WTC11 (cell line): ENCODE measurements at regions not wholly inside any gene's neighbourhood (a gene's known extent, or its start where the extent isn't known, plus 50 kb on each side); places are given as distances from the start of the nearest gene placed in this dataset.

ENCODE experiments used
- ATAC-seq: fragments of 200-7000 bp; cut with Tn5 transposase; 2 replicates; pipeline ENCODE4 v1.10.0; 2021; ENCODE audit warnings: mild to moderate bottlenecking, moderate library complexity
- CTCF ChIA-PET: fragments of 300-600 bp; sonication (Branson Sonifier 250); formaldehyde crosslinking; loops from one replicate; lab custom pipeline; 2021; ENCODE audit warnings: antibody characterized with exemption; lab: Charles Lee
- POLR2A ChIA-PET: fragments of 350-600 bp; sonication (Branson Sonifier 250); formaldehyde crosslinking; loops from one replicate; lab custom pipeline; 2021; ENCODE audit warnings: antibody characterized with exemption; lab: Charles Lee
- DNase-seq: peaks from one replicate; pipeline ENCODE4 v3.0.0; 2021; ENCODE audit warnings: low spot score
- H3K27ac Mint-ChIP-seq: 2 replicates; pipeline ENCODE4 v1.8.0; 2021; ENCODE audit warnings: mixed read lengths
- H3K27me3 Mint-ChIP-seq: 2 replicates; pipeline ENCODE4 v1.8.0; 2021; ENCODE audit warnings: low read depth, mild to moderate bottlenecking, moderate library complexity, mixed read lengths
- H3K36me3 Mint-ChIP-seq: 2 replicates; pipeline ENCODE4 v1.8.0; 2021; ENCODE audit warnings: mixed read lengths
- H3K4me1 Mint-ChIP-seq: 2 replicates; pipeline ENCODE4 v1.8.0; 2022; ENCODE audit warnings: mixed read lengths
- H3K4me3 Mint-ChIP-seq: 2 replicates; pipeline ENCODE4 v1.8.0; 2021; ENCODE audit warnings: mild to moderate bottlenecking, moderate library complexity, mixed read lengths
- H3K9me3 Mint-ChIP-seq: 2 replicates; pipeline ENCODE4 v1.8.0; 2021; ENCODE audit warnings: mixed read lengths
- ARID4B ChIP-seq: sonication (generic); formaldehyde crosslinking; IDR thresholded peaks from 2 replicates; pipeline ENCODE4 v1.8.0; 2023; ENCODE audit warnings: missing genetic modification reagents, mild to moderate bottlenecking, borderline replicate concordance
- CREM ChIP-seq: sonication (generic); formaldehyde crosslinking; IDR thresholded peaks from 2 replicates; pipeline ENCODE4 v1.8.1; 2022; ENCODE audit warnings: mild to moderate bottlenecking, missing genetic modification reagents, moderate library complexity
- E2F4 ChIP-seq: sonication (generic); formaldehyde crosslinking; IDR thresholded peaks from 2 replicates; pipeline ENCODE4 v1.8.1; 2022; ENCODE audit warnings: low read depth, mild to moderate bottlenecking, moderate library complexity, missing genetic modification reagents, borderline replicate concordance
- KAT7 ChIP-seq: sonication (generic); formaldehyde crosslinking; IDR thresholded peaks from 2 replicates; pipeline ENCODE4 v1.8.1; 2023; ENCODE audit warnings: missing genetic modification reagents, mild to moderate bottlenecking, borderline replicate concordance
- MAX ChIP-seq: sonication (generic); formaldehyde crosslinking; IDR thresholded peaks from 2 replicates; pipeline ENCODE4 v1.8.0; 2022; ENCODE audit warnings: mild to moderate bottlenecking, missing genetic modification reagents
- NR2C2 ChIP-seq: sonication (generic); formaldehyde crosslinking; IDR thresholded peaks from 2 replicates; pipeline ENCODE4 v1.8.0; 2022; ENCODE audit warnings: mild to moderate bottlenecking, missing genetic modification reagents
- OVOL2 ChIP-seq: fragments of 250-450 bp; sonication (Bioruptor Pico); IDR thresholded peaks from 2 replicates; pipeline ENCODE4 v1.9.0; 2021; ENCODE audit warnings: mild to moderate bottlenecking, borderline replicate concordance
- ZNF219 ChIP-seq: sonication (generic); formaldehyde crosslinking; IDR thresholded peaks from 2 replicates; pipeline ENCODE4 v1.8.0; 2023; ENCODE audit warnings: missing genetic modification reagents, mild to moderate bottlenecking, borderline replicate concordance
- ZNF232 ChIP-seq: sonication (generic); formaldehyde crosslinking; IDR thresholded peaks from 2 replicates; pipeline ENCODE4 v1.8.0; 2022; ENCODE audit warnings: mild to moderate bottlenecking, missing genetic modification reagents
- ZNF281 ChIP-seq: sonication (generic); formaldehyde crosslinking; IDR thresholded peaks from 2 replicates; pipeline ENCODE4 v1.8.0; 2023; ENCODE audit warnings: mild to moderate bottlenecking, missing genetic modification reagents
- ZNF317 ChIP-seq: sonication (generic); formaldehyde crosslinking; IDR thresholded peaks from 2 replicates; pipeline ENCODE4 v1.8.1; 2023; ENCODE audit warnings: low read depth, mild to moderate bottlenecking, moderate library complexity, missing genetic modification reagents, borderline replicate concordance
- TF ChIP-seq, protein P1 (sequence below): sonication (generic); formaldehyde crosslinking; IDR thresholded peaks from 2 replicates; pipeline ENCODE4 v1.8.0; 2022; ENCODE audit warnings: missing genetic modification reagents
- TF ChIP-seq, protein P2 (sequence below): fragments of 250-450 bp; sonication (Bioruptor Pico); IDR thresholded peaks from 2 replicates; pipeline ENCODE4 v1.9.0; 2021; ENCODE audit warnings: mild to moderate bottlenecking

- ChIA-PET CTCF (no interaction called here), POLR2A (no interaction called here)
- no peak for ATAC-seq
- DNase-seq = no peak
- Mint-ChIP-seq H3K4me3 (no peak overlapping the region), H3K4me1 (peaks cover 5% of the 10 kb centered on the region), H3K9me3 (no peaks in the 10 kb centered on the region), H3K27me3 (no peaks in the 10 kb centered on the region), H3K27ac (no peak overlapping the region), H3K36me3 (no peaks in the 10 kb centered on the region)
- TF ChIP-seq, protein P1, sequence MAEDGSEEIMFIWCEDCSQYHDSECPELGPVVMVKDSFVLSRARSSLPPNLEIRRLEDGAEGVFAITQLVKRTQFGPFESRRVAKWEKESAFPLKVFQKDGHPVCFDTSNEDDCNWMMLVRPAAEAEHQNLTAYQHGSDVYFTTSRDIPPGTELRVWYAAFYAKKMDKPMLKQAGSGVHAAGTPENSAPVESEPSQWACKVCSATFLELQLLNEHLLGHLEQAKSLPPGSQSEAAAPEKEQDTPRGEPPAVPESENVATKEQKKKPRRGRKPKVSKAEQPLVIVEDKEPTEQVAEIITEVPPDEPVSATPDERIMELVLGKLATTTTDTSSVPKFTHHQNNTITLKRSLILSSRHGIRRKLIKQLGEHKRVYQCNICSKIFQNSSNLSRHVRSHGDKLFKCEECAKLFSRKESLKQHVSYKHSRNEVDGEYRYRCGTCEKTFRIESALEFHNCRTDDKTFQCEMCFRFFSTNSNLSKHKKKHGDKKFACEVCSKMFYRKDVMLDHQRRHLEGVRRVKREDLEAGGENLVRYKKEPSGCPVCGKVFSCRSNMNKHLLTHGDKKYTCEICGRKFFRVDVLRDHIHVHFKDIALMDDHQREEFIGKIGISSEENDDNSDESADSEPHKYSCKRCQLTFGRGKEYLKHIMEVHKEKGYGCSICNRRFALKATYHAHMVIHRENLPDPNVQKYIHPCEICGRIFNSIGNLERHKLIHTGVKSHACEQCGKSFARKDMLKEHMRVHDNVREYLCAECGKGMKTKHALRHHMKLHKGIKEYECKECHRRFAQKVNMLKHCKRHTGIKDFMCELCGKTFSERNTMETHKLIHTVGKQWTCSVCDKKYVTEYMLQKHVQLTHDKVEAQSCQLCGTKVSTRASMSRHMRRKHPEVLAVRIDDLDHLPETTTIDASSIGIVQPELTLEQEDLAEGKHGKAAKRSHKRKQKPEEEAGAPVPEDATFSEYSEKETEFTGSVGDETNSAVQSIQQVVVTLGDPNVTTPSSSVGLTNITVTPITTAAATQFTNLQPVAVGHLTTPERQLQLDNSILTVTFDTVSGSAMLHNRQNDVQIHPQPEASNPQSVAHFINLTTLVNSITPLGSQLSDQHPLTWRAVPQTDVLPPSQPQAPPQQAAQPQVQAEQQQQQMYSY (CRISPR knock-in tag) = no peak
- TF ChIP-seq ZNF232 (CRISPR knock-in tag) = no peak
- no peak for TF ChIP-seq E2F4
- no peak for TF ChIP-seq ARID4B
- TF ChIP-seq MAX (CRISPR knock-in tag) = no peak
- TF ChIP-seq ZNF281 (CRISPR knock-in tag) = no peak
These were observed 606.0 kb downstream of the INHBA start for GRCh38 chr7:41096917-41097316.

GRCh38 chr7:41093141-41093540 is 609.7 kb downstream of the INHBA start:
- no peak overlapping the region for H3K4me3 Mint-ChIP-seq
- ChIA-PET POLR2A (no interaction called here), CTCF (interaction anchor here (1.3 kb wide), 1 partner anchor 507 kb away, joined by 4 read pairs; no protein-coding TSS in a partner anchor)
- no peak for DNase-seq
- H3K36me3 Mint-ChIP-seq = peaks cover 3% of the 10 kb centered on the region; the same call in 1 of the 2 replicates
- no peak overlapping the region for H3K27ac Mint-ChIP-seq
- ATAC-seq = no peak
- peaks cover 5% of the 10 kb centered on the region for H3K4me1 Mint-ChIP-seq
- H3K9me3 Mint-ChIP-seq = peaks cover 12% of the 10 kb centered on the region
- H3K27me3 Mint-ChIP-seq = no peaks in the 10 kb centered on the region
- TF ChIP-seq OVOL2 (CRISPR knock-in tag) (no peak), KAT7 (CRISPR knock-in tag) (no peak), NR2C2 (CRISPR knock-in tag) (no peak), ZNF219 (CRISPR knock-in tag) (no peak), ZNF317 (CRISPR knock-in tag) (no peak), CREM (CRISPR knock-in tag) (no peak)
- TF ChIP-seq, protein P1 (CRISPR knock-in tag) = no peak
- TF ChIP-seq, protein P2, sequence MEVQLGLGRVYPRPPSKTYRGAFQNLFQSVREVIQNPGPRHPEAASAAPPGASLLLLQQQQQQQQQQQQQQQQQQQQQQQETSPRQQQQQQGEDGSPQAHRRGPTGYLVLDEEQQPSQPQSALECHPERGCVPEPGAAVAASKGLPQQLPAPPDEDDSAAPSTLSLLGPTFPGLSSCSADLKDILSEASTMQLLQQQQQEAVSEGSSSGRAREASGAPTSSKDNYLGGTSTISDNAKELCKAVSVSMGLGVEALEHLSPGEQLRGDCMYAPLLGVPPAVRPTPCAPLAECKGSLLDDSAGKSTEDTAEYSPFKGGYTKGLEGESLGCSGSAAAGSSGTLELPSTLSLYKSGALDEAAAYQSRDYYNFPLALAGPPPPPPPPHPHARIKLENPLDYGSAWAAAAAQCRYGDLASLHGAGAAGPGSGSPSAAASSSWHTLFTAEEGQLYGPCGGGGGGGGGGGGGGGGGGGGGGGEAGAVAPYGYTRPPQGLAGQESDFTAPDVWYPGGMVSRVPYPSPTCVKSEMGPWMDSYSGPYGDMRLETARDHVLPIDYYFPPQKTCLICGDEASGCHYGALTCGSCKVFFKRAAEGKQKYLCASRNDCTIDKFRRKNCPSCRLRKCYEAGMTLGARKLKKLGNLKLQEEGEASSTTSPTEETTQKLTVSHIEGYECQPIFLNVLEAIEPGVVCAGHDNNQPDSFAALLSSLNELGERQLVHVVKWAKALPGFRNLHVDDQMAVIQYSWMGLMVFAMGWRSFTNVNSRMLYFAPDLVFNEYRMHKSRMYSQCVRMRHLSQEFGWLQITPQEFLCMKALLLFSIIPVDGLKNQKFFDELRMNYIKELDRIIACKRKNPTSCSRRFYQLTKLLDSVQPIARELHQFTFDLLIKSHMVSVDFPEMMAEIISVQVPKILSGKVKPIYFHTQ (CRISPR knock-in tag) = no peak
